ENCODE measurements at regions not wholly inside any gene's neighbourhood (a gene's known extent, or its start where the extent isn't known, plus 50 kb on each side); places are given as distances from the start of the nearest gene placed in this dataset.

GRCh38 chr4:119696963-119697362 is 68.4 kb upstream of the PDE5A start:
- TF ChIP-seq CTCF (IDR thresholded peaks at IDR 0.05; ENCODE audit: low read depth, low read length) (no peak), EZH2phosphoT487 (IDR thresholded peaks at IDR 0.05; ENCODE audit: low read depth) (no peak)

GRCh38 chr4:119695216-119695615 is 66.6 kb upstream of the PDE5A start:
- Histone ChIP-seq H2AFZ (ENCODE audit: low read depth, low read length) (no peak overlapping the region), H4K20me1 (ENCODE audit: insufficient read depth, low read length) (no peaks in the 10 kb centered on the region), H3K27me3 (ENCODE audit: low read depth, low read length) (no peaks in the 10 kb centered on the region), H3K4me1 (ENCODE audit: low read length) (peaks cover 3% of the 10 kb centered on the region; the same call in 1 of the 2 replicates), H3K79me2 (ENCODE audit: low read length) (no peaks in the 10 kb centered on the region), H3K4me3 (ENCODE audit: low read length) (no peak overlapping the region), H3K36me3 (replicated peaks; ENCODE audit: low read depth, low read length) (no peaks in the 10 kb centered on the region), H3K9ac (ENCODE audit: low read length) (no peak overlapping the region), H3K4me2 (ENCODE audit: low read length) (no peak overlapping the region), H3K27ac (ENCODE audit: low read length) (no peak overlapping the region), H3K9me3 (ENCODE audit: insufficient read depth, low read length) (no peaks in the 10 kb centered on the region)
- TF ChIP-seq CTCF (IDR thresholded peaks at IDR 0.05; ENCODE audit: low read depth, low read length) = no peak
- TF ChIP-seq EZH2phosphoT487 (IDR thresholded peaks at IDR 0.05; ENCODE audit: low read depth) = no peak

More at GRCh38 chr4:119696963-119697362, 68.4 kb upstream of the PDE5A start:
- Histone ChIP-seq H4K20me1 (ENCODE audit: insufficient read depth, low read length) (no peaks in the 10 kb centered on the region), H3K79me2 (ENCODE audit: low read length) (no peaks in the 10 kb centered on the region), H3K4me3 (ENCODE audit: low read length) (no peak overlapping the region), H3K9me3 (ENCODE audit: insufficient read depth, low read length) (no peaks in the 10 kb centered on the region), H3K27ac (ENCODE audit: low read length) (no peak overlapping the region), H3K4me1 (ENCODE audit: low read length) (peaks cover 3% of the 10 kb centered on the region; the same call in 1 of the 2 replicates), H3K36me3 (replicated peaks; ENCODE audit: low read depth, low read length) (no peaks in the 10 kb centered on the region), H3K27me3 (ENCODE audit: low read depth, low read length) (no peaks in the 10 kb centered on the region), H3K4me2 (ENCODE audit: low read length) (no peak overlapping the region), H3K9ac (ENCODE audit: low read length) (no peak overlapping the region), H2AFZ (ENCODE audit: low read depth, low read length) (no peak overlapping the region)

- no peak overlapping the region for H3K9ac ChIP-seq (ENCODE audit: low read length)
- no peak overlapping the region for H3K4me3 ChIP-seq (ENCODE audit: low read length)
- H3K36me3 ChIP-seq (replicated peaks; ENCODE audit: low read depth, low read length) = no peaks in the 10 kb centered on the region
- no peaks in the 10 kb centered on the region for H4K20me1 ChIP-seq (ENCODE audit: insufficient read depth, low read length)
- peaks cover 3% of the 10 kb centered on the region; the same call in 1 of the 2 replicates for H3K4me1 ChIP-seq (ENCODE audit: low read length)
- TF ChIP-seq CTCF (IDR thresholded peaks at IDR 0.05; ENCODE audit: low read depth, low read length) = no peak
- TF ChIP-seq EZH2phosphoT487 (IDR thresholded peaks at IDR 0.05; ENCODE audit: low read depth) = no peak
- H3K27me3 ChIP-seq (ENCODE audit: low read depth, low read length) = no peaks in the 10 kb centered on the region
- H2AFZ ChIP-seq (ENCODE audit: low read depth, low read length) = no peak overlapping the region
- no peaks in the 10 kb centered on the region for H3K79me2 ChIP-seq (ENCODE audit: low read length)
- H3K27ac ChIP-seq (ENCODE audit: low read length) = no peak overlapping the region
- no peaks in the 10 kb centered on the region for H3K9me3 ChIP-seq (ENCODE audit: insufficient read depth, low read length)
- no peak overlapping the region for H3K4me2 ChIP-seq (ENCODE audit: low read length)
Observed at GRCh38 chr4:119693126-119693525, 64.5 kb upstream of the PDE5A start.

- H3K4me2 ChIP-seq (ENCODE audit: low read length) = no peak overlapping the region
- no peaks in the 10 kb centered on the region for H3K36me3 ChIP-seq (replicated peaks; ENCODE audit: low read depth, low read length)
- no peak overlapping the region for H3K4me3 ChIP-seq (ENCODE audit: low read length)
- H3K27ac ChIP-seq (ENCODE audit: low read length) = no peak overlapping the region
- no peaks in the 10 kb centered on the region for H3K4me1 ChIP-seq (ENCODE audit: low read length)
- TF ChIP-seq CTCF (IDR thresholded peaks at IDR 0.05; ENCODE audit: low read depth, low read length) (no peak), EZH2phosphoT487 (IDR thresholded peaks at IDR 0.05; ENCODE audit: low read depth) (no peak)
- H3K79me2 ChIP-seq (ENCODE audit: low read length) = no peaks in the 10 kb centered on the region
- H3K27me3 ChIP-seq (ENCODE audit: low read depth, low read length) = no peaks in the 10 kb centered on the region
- no peak overlapping the region for H3K9ac ChIP-seq (ENCODE audit: low read length)
- no peaks in the 10 kb centered on the region for H3K9me3 ChIP-seq (ENCODE audit: insufficient read depth, low read length)
- H4K20me1 ChIP-seq (ENCODE audit: insufficient read depth, low read length) = no peaks in the 10 kb centered on the region
- no peak overlapping the region for H2AFZ ChIP-seq (ENCODE audit: low read depth, low read length)
Observed at GRCh38 chr4:119692001-119692400, 63.4 kb upstream of the PDE5A start.

Measured in OCI-LY3 (cell line).